Transverse colon (tissue), 3 donors: ENCODE measurements at regions not wholly inside any gene's neighbourhood (a gene's known extent, or its start where the extent isn't known, plus 50 kb on each side); places are given as distances from the start of the nearest gene placed in this dataset.

ENCODE experiments used
- CTCF ChIP-seq, 5 experiments: fragments of 200-600 bp in 3 of 5; fragments of 450-650 bp in 2 of 5; sonication (generic) in 3 of 5; IDR thresholded peaks; 1 replicate in 2 of 5; 2 replicates in 3 of 5; pipeline ENCODE4 v1.5.1; 2016 to 2017; ENCODE audit warnings: antibody characterized with exemption in 5 of 5, inconsistent platforms in 3 of 5, mild to moderate bottlenecking in 2 of 5, moderate library complexity in 1 of 5
- EP300 ChIP-seq: sonication (generic); formaldehyde crosslinking; IDR thresholded peaks from one replicate; pipeline ENCODE4 v1.6.1; 2017; ENCODE audit warnings: antibody characterized with exemption, low read depth
- POLR2A ChIP-seq: fragments of 450-650 bp; IDR thresholded peaks from one replicate; pipeline ENCODE4 v1.6.1; 2016; ENCODE audit warnings: antibody characterized with exemption, mild to moderate bottlenecking, moderate library complexity

GRCh38 chr12:4161718-4162117 lies 111.8 kb upstream of the CCND2 start:
- TF ChIP-seq CTCF (IDR thresholded peaks at IDR 0.05) (no peak), POLR2A (no peak), EP300 (no peak)
